ENCODE measurements at regions not wholly inside any gene's neighbourhood (a gene's known extent, or its start where the extent isn't known, plus 50 kb on each side); places are given as distances from the start of the nearest gene placed in this dataset.

DNA sequence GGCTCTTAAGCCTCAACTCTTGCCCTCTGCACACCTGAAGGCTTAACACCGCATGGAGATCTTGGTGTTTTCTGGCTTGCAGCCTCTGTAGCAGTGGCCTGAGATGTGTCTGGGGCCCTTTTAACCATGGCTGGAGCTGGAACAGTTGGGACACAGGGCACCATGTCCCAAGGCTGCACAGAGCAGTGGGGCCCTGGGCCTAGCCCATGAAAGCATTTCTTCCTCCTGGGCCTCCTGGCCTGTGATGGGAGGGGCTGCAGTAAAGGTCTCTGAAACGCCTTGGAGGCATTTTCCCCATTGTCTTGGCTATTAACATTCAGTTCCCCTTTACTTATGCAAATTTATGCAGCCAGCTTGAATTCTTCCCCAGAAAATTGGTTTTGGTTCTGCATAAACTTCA, 735.5 kb upstream of the ALCAM start:
- Mint-ChIP-seq H3K4me1 (ENCODE audit: low read depth, unreplicated experiment) (no peaks in the 10 kb centered on the region), H3K27me3 (ENCODE audit: unreplicated experiment) (no peaks in the 10 kb centered on the region), H3K9me3 (ENCODE audit: unreplicated experiment) (peaks cover 8% of the 10 kb centered on the region), H3K4me3 (ENCODE audit: unreplicated experiment) (no peak overlapping the region), H3K36me3 (ENCODE audit: unreplicated experiment) (peaks cover 15% of the 10 kb centered on the region), H3K27ac (ENCODE audit: unreplicated experiment) (no peak overlapping the region)
- TF ChIP-seq, protein P1, sequence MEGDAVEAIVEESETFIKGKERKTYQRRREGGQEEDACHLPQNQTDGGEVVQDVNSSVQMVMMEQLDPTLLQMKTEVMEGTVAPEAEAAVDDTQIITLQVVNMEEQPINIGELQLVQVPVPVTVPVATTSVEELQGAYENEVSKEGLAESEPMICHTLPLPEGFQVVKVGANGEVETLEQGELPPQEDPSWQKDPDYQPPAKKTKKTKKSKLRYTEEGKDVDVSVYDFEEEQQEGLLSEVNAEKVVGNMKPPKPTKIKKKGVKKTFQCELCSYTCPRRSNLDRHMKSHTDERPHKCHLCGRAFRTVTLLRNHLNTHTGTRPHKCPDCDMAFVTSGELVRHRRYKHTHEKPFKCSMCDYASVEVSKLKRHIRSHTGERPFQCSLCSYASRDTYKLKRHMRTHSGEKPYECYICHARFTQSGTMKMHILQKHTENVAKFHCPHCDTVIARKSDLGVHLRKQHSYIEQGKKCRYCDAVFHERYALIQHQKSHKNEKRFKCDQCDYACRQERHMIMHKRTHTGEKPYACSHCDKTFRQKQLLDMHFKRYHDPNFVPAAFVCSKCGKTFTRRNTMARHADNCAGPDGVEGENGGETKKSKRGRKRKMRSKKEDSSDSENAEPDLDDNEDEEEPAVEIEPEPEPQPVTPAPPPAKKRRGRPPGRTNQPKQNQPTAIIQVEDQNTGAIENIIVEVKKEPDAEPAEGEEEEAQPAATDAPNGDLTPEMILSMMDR (IDR thresholded peaks at IDR 0.05; ENCODE audit: partially characterized antibody, unreplicated experiment): no peak
- DNase-seq: no peak

DNA sequence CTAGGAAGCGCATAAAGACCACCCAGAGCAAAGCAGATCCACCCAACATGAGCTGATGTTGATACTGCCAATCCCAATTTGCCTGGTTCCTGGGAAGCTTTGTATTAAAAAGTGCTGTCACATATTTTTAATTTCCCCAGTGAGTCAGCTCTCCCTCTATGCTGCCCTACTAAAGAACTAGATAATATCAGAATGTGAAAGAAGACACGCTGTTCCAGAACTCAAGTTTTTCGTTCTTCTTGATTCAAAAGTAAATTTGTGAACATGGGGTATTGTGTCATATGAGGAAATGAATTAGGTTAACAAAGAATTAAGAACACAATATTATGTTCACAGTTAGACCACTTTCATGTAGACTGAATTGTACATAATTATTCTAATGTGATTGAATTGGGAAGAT, 734.2 kb upstream of the ALCAM start:
- TF ChIP-seq, protein P1 (IDR thresholded peaks at IDR 0.05; ENCODE audit: partially characterized antibody, unreplicated experiment): no peak
- Mint-ChIP-seq H3K27ac (ENCODE audit: unreplicated experiment) (no peak overlapping the region), H3K4me3 (ENCODE audit: unreplicated experiment) (no peak overlapping the region), H3K4me1 (ENCODE audit: low read depth, unreplicated experiment) (no peaks in the 10 kb centered on the region), H3K36me3 (ENCODE audit: unreplicated experiment) (peaks cover 15% of the 10 kb centered on the region), H3K9me3 (ENCODE audit: unreplicated experiment) (peaks cover 6% of the 10 kb centered on the region), H3K27me3 (ENCODE audit: unreplicated experiment) (no peaks in the 10 kb centered on the region)
- DNase-seq: no peak

DNA sequence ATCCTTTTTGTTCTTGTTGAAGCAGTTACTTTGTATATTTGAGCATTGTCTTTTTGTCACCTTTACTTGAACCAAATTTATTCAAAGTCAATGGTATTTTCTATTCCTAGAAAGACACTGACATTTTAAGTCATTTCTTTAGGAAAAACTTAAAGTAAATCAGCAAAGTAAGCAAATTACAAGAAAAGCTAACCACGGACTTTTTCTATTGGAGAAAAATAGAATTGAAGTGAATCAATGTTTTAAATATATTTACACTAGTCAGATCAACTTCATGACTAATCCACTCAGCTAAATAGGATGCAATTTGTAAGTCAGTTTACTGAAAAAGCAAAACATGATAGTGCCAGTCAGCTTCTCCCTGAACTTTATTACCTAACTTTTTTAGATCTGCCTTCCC, 733.8 kb upstream of the ALCAM start:
- H3K9me3 Mint-ChIP-seq (ENCODE audit: unreplicated experiment): peaks cover 6% of the 10 kb centered on the region
- DNase-seq: no peak
- H3K27ac Mint-ChIP-seq (ENCODE audit: unreplicated experiment): no peak overlapping the region
- peaks cover 15% of the 10 kb centered on the region for H3K36me3 Mint-ChIP-seq (ENCODE audit: unreplicated experiment)
- H3K4me3 Mint-ChIP-seq (ENCODE audit: unreplicated experiment): no peak overlapping the region
- H3K27me3 Mint-ChIP-seq (ENCODE audit: unreplicated experiment): no peaks in the 10 kb centered on the region
- no peaks in the 10 kb centered on the region for H3K4me1 Mint-ChIP-seq (ENCODE audit: low read depth, unreplicated experiment)
- TF ChIP-seq, protein P1 (IDR thresholded peaks at IDR 0.05; ENCODE audit: partially characterized antibody, unreplicated experiment): no peak

DNA sequence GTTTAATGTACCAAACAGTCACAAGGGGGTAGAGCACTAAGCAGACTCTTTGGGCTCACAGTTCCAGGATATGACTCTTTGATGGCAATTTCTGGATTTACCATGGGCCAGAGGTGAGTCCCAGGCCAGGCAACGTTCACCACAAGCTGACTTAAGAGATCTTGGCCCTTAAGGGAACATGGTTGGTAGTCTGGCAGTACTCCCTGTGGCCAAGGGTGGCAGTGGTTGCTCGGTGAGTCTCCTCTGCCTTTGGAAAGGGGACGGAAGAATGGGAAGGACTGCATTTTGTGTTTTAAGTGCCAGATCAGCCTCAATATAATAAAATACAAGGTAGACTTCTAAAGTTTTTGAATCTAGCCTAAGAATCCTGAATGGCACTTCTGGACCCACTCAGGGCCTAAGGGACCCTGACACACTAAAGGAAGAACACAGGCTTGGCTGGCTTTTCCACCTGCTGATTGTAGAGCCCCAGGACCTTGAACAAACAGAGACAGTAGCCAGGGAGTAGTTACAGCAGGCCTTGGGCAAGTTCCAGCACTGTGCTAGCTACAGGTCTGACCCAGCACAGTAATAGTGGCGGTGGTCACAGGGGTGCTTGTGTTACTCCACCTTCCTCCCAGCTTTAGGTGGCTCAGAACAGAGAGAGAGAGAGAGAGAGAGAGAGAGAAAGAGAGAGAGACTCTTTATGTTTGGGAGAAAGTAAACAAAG, 730.7 kb upstream of the ALCAM start:
- Mint-ChIP-seq H3K9me3 (ENCODE audit: unreplicated experiment) (peaks cover 7% of the 10 kb centered on the region), H3K27ac (ENCODE audit: unreplicated experiment) (no peak overlapping the region), H3K27me3 (ENCODE audit: unreplicated experiment) (no peaks in the 10 kb centered on the region), H3K36me3 (ENCODE audit: unreplicated experiment) (peaks cover 16% of the 10 kb centered on the region), H3K4me3 (ENCODE audit: unreplicated experiment) (no peak overlapping the region), H3K4me1 (ENCODE audit: low read depth, unreplicated experiment) (no peaks in the 10 kb centered on the region)
- TF ChIP-seq, protein P1 (IDR thresholded peaks at IDR 0.05; ENCODE audit: partially characterized antibody, unreplicated experiment): no peak
- DNase-seq: no peak

DNA sequence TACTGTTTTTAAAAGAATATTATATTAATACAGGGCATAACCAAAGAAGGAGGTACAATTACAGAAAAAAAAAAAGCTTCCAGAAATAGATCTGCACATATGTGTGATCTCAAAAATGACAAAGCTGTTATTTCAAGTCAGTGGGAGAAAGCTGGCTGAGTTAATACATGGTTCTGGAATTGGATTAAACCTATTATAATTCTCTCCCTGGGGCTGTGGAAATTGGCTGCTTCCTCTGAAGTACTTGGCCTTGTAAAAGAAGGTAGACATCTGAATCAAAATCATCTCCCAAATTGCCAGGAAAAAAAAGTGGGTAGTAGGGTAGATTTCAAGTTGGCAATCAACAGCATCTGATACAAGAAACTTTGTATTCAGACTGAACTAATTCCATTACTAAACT, 723.9 kb upstream of the ALCAM start:
- Mint-ChIP-seq H3K4me1 (ENCODE audit: low read depth, unreplicated experiment) (no peaks in the 10 kb centered on the region), H3K27ac (ENCODE audit: unreplicated experiment) (no peak overlapping the region), H3K4me3 (ENCODE audit: unreplicated experiment) (no peak overlapping the region), H3K9me3 (ENCODE audit: unreplicated experiment) (peaks cover 4% of the 10 kb centered on the region), H3K27me3 (ENCODE audit: unreplicated experiment) (no peaks in the 10 kb centered on the region), H3K36me3 (ENCODE audit: unreplicated experiment) (peaks cover 12% of the 10 kb centered on the region)
- no peak for DNase-seq
- TF ChIP-seq, protein P1 (IDR thresholded peaks at IDR 0.05; ENCODE audit: partially characterized antibody, unreplicated experiment): no peak
